ENCODE measurements at regions not wholly inside any gene's neighbourhood (a gene's known extent, or its start where the extent isn't known, plus 50 kb on each side); places are given as distances from the start of the nearest gene placed in this dataset.

DNA sequence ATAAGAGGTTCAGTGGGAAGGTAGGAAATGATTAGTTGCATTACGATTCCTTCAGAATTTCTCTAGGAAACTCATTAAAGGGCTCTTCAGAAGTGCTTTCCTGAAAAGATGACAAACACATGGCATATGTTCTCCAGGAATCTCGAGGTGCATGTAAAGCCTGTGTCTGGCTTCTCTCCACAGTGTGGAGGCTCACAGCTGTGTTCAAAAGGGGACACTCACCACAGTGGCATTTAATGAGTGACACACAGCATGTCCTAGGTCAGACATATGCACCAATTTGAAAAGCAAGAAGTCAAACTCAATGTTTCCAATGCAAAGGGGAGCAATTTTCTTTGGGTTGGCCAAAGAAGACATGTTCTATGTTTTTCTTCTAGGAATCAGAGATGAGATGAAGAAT lies 976.9 kb downstream of the MAT2B start:
- TF ChIP-seq, protein P1, sequence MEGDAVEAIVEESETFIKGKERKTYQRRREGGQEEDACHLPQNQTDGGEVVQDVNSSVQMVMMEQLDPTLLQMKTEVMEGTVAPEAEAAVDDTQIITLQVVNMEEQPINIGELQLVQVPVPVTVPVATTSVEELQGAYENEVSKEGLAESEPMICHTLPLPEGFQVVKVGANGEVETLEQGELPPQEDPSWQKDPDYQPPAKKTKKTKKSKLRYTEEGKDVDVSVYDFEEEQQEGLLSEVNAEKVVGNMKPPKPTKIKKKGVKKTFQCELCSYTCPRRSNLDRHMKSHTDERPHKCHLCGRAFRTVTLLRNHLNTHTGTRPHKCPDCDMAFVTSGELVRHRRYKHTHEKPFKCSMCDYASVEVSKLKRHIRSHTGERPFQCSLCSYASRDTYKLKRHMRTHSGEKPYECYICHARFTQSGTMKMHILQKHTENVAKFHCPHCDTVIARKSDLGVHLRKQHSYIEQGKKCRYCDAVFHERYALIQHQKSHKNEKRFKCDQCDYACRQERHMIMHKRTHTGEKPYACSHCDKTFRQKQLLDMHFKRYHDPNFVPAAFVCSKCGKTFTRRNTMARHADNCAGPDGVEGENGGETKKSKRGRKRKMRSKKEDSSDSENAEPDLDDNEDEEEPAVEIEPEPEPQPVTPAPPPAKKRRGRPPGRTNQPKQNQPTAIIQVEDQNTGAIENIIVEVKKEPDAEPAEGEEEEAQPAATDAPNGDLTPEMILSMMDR (IDR thresholded peaks at IDR 0.05; ENCODE audit: insufficient read depth, low read depth, low read length, missing control alignments), result no peak
- no peak overlapping the region for H3K4me3 ChIP-seq (ENCODE audit: low read length)
- no peak for DNase-seq (ENCODE audit: low read depth)

- TF ChIP-seq, protein P1 (IDR thresholded peaks at IDR 0.05; ENCODE audit: insufficient read depth, low read depth, low read length, missing control alignments), result no peak
- no peak for DNase-seq (ENCODE audit: low read depth)
- no peak overlapping the region for H3K4me3 ChIP-seq (ENCODE audit: low read length)
These were observed 979.5 kb downstream of the MAT2B start for GRCh38 chr5:164484948-164485347.

GRCh38 chr5:164487939-164488338 lies 982.5 kb downstream of the MAT2B start:
- DNase-seq (ENCODE audit: low read depth), result no peak
- H3K4me3 ChIP-seq (ENCODE audit: low read length), result no peak overlapping the region
- TF ChIP-seq, protein P1 (IDR thresholded peaks at IDR 0.05; ENCODE audit: insufficient read depth, low read depth, low read length, missing control alignments), result no peak

GRCh38 chr5:164497311-164498064 lies 992.1 kb downstream of the MAT2B start:
- no peak for DNase-seq (ENCODE audit: low read depth)
- no peak overlapping the region for H3K4me3 ChIP-seq (ENCODE audit: low read length)
- TF ChIP-seq, protein P1 (IDR thresholded peaks at IDR 0.05; ENCODE audit: insufficient read depth, low read depth, low read length, missing control alignments), result no peak

DNA sequence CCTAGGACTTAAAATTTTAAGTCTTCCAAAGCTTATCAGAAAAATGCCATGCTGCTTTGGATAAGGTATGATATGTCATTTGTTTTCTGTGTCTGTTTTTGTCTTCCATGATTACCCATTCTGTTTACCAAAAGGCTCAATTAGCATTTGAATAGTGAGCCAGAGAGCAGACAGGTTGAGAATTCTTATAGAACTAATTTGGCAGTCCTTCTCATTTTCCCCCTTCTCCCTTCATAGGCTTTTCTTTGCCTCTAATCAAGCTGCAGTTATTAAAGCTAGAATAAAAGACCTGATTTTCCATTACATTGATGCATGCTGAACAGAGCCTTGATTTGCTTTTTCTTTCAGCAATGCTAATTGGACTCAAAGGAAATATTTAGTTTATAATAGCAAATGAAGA lies 993.0 kb downstream of the MAT2B start:
- TF ChIP-seq, protein P1 (IDR thresholded peaks at IDR 0.05; ENCODE audit: insufficient read depth, low read depth, low read length, missing control alignments), result no peak
- H3K4me3 ChIP-seq (ENCODE audit: low read length), result no peak overlapping the region
- DNase-seq (ENCODE audit: low read depth), result no peak

GRCh38 chr5:164500856-164501255 lies 995.4 kb downstream of the MAT2B start:
- H3K4me3 ChIP-seq (ENCODE audit: low read length), result no peak overlapping the region
- TF ChIP-seq, protein P1 (IDR thresholded peaks at IDR 0.05; ENCODE audit: insufficient read depth, low read depth, low read length, missing control alignments), result no peak
- DNase-seq (ENCODE audit: low read depth), result no peak

DNA sequence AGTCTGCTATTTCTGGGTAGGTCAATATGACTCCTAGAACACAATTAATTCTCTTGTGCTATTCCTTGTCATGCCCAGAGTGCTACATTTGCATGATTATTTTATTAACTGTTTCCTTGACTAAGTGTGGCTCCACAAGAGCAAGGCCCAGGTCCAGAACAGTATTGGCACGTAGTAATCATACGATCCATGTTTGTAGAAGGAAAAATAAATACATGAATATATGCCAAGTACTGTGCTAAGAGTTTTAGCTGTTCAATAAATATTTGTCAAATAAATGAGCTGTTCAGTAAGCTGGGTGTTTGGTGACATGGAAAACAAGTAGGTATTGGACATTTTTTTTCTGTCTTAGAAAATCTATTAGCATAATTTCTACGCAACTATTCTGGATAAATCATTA lies 995.9 kb downstream of the MAT2B start:
- TF ChIP-seq, protein P1 (IDR thresholded peaks at IDR 0.05; ENCODE audit: insufficient read depth, low read depth, low read length, missing control alignments), result no peak
- H3K4me3 ChIP-seq (ENCODE audit: low read length), result no peak overlapping the region
- DNase-seq (ENCODE audit: low read depth), result no peak
